DLD1 (cell line): ENCODE measurements at regions not wholly inside any gene's neighbourhood (a gene's known extent, or its start where the extent isn't known, plus 50 kb on each side); places are given as distances from the start of the nearest gene placed in this dataset.

Experiments used
- in situ Hi-C: cut with HindIII; loops from 2 replicates; pipeline ENCODE4 v1.10.0; 2017; ENCODE audit warnings: low sequenced_read_pairs

DNA sequence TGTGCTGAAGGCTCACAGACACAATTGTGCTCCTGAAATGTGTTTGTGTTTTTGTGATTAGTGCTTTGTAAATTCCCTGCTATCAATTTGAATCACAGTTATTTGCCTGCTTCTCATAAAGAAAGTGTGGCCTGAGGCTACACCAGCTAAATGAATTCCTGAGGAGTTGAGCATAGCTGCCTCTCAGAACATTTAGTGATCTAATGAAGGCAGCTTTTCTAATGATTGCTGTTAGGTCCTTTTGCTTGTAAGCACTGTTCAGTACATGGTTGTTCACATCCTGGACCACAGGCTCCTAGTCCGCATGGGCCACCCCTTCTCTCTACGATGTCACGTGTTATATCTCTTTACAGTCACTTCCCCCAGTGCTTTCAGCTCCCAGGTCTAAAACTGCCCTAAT, 238.2 kb downstream of the B3GLCT start:
- in situ Hi-C loops, result loop anchor here (25.0 kb wide), 1 partner anchor 299 kb away; the partner anchor contains the start of gene RXFP2

DNA sequence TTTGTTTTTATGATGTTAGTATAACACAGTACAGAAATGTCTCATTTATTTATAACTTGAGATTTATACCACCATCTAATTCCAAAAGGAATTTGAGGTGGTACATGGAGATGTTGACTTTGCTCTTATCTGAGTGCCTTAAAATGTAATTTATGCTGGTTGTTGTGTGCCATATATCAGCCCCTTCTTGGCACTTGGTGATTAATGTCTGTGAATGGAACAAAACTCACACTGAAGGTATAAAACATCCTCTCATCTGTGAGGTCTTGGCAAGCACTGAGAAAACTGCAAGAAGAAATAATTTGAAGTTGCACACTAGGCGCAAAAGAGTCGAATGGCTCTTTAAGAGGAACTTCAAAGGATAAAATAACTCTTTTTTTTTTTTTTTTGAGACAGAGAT, 240.4 kb downstream of the B3GLCT start:
- in situ Hi-C loops, result loop anchor here (25.0 kb wide), 1 partner anchor 297 kb away; the partner anchor contains the start of gene RXFP2

DNA sequence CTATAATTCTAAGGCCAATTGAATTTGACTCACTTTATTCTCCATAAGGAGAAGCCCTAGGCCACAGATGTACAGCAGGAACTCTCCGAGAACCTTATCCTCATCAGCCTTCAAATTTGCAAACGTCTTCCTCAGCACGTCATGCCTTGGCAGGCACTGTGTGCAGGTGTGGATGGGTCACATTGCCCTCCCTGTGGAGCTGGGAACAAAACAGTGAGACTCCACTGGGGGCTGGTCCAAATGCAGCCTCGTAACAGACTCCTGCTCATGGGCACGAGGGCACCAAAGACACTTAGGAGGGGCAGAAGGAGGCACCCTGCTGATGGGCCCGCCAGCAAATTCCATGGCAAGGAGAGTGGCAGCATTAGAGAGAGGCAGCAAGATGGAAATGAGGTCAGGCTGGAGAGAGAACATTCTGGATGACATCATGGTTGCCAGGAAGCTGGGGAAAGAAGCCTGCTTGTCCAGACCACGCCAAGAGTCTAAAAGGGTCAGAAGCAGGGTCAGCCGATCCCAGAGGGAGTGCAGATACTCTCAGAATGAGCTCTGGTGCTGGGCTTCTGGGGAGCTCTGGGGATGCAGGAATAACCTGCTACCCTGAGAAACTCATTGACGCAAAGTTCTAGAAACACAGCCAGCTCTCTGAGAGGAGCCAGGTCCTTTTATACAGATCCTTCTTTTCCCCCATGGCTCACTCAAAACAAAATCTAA, 242.2 kb downstream of the B3GLCT start:
- in situ Hi-C loops, result loop anchor here (25.0 kb wide), 1 partner anchor 295 kb away; the partner anchor contains the start of gene RXFP2

DNA sequence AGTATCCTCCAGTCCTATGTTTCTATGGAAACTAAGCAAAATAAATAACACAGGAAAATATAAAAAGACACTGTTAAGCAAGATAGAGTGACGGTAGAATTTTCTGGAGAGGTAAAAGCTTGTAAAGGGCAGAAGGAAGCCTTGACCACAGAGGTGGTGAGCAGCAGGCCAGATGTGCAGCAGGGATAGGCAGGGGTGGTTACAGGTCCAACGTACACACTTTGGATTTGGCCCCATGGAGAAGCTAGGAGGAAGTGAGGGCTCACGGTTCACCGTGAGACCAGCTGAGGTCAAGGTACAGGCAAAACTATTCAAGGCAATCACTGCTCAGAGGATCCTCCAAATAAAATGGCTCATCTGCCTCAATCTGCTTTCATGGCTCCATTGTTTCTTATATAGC, 242.8 kb downstream of the B3GLCT start:
- in situ Hi-C loops, result loop anchor here (25.0 kb wide), 1 partner anchor 295 kb away; the partner anchor contains the start of gene RXFP2

DNA sequence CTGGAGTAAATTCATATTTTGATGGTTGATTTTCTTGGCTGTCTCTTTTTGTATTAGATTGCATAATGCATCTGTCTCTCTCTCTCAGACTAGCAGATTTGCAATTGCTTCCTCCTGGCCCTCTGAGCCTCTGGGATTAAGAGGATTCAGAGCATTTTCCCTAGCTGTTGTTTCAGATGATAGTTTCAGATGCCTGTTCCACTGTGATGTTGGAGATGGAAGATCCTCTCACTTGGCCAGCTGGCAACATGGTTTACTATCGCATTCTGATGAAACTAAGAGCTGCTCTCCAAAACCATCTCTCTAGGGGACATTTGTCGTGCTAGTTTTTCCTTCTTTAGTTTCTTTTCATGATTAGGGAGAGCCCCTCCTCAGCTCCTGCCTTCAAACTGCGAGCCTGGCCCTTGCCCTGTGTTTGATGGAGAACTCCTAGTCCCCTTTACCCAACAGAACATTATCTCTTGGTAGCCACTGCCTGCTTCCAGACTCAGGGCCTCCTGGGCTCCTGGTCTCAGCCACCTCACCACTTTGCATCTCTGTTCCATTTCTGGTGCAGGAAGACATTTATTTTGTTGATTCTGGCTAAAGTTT, 244.6 kb downstream of the B3GLCT start:
- in situ Hi-C loops, result loop anchor here (25.0 kb wide), 1 partner anchor 293 kb away; the partner anchor contains the start of gene RXFP2

DNA sequence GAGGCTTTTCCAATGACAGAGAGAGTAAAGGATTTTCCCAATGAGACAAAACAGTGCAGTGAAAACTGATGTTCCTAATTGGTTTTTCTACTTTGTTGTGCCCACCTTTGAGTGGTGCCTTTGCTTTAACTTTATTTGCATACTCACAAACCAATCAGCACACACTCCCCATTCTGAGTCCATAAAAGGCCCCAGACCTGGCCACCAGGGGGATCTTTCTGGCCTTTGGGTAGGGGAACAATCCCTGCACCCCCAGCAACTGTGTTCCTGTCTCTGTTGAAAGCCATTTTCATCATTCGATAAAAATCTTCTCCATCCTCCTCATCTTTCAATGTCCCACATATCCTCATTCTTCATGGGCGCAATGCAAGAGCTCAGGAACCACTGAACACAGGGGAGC, 252.8 kb downstream of the B3GLCT start:
- in situ Hi-C loops, result no loop called here

DNA sequence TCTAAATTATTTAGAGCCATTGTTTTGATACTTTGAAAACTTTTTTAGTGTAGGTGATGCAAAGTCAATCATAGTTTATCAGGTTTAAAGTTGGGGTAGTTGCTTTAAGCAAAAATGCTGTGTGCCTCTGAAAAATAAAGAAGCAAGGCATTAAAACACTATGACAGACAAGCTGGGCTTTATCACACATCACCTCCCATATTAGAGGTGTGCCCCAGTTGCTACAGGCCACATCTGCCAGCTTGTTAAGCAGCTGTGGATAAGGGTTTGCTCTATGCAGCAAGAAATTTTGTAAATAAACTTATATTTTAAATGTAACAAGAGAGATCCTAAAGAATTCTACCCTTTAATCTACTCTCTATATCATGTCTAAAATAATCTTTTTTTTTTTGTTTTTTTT, 255.8 kb downstream of the B3GLCT start:
- in situ Hi-C loops, result no loop called here

DNA sequence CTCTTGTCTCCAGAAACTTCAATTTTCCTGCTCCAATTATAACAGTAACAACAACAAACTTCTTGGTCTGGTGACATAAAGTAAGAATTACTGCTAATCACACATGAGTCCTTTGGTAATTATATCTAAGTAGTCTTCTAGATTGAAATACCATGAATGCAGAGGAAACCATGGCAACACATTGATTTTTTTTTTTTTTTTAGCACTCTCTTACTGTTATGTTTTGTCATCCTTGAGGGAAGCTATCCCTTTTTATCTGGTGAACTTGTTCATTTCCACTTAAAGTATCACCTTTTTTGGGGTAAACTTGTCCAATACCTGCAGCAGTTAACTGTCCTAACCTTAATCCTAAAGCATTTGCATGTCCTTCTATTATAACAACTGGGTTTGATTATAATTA, 256.3 kb downstream of the B3GLCT start:
- in situ Hi-C loops, result no loop called here

DNA sequence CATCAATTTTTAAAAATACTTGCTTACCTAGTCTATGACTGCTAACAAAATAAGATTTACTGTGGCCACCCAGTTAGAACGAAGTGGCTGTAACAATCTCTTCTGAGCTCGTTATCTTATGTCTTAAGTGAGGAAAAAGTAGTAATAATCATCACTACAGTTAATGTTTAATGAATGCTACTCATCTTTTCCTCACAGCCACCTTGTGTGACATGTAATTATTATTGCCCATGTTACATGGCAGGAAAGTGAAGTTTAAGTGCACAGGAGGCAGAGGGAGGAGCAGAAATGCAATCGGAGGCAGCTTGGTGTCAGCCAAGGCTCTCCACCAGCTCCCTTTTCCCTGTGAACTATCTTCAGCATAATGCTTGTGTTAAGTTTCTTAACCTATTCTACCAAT, 260.3 kb downstream of the B3GLCT start:
- in situ Hi-C loops, result no loop called here

DNA sequence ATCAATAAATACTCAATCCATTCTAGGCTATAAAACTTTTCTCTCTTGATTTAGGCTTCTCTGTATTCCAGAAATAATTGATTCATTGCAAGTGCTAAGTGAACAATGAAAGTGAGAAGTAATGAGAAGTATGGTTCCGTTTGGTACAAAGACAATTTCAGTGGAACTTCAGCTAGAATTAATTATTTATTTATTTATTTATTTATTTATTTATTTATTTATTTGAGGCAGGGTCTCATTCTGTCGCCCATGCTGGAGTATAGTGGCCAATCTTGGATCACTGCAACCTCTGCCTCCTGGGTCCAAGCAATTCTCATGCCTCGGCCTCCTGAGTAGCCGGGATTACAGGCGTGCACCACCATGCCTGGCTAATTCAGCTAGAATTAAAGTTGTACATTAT, 262.1 kb downstream of the B3GLCT start:
- in situ Hi-C loops, result no loop called here

DNA sequence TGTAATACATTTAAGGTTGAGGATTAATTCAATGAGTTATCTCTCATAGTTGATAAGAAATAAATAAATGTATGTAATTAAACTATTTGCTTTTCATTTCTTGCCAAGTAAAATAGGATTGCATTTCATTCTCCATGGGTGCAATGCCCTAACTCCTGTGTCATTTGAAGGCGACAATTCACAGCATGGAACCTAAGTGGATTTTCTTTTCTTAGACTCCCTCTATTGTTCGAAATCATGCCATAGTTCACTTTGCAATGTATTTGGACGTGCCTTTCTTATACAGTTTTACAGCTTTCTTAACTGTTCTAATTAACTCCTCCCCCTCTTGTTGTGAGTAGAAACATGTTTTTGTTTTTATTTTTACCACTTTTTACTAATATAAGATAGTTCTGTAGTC, 263.0 kb downstream of the B3GLCT start:
- in situ Hi-C loops, result no loop called here

DNA sequence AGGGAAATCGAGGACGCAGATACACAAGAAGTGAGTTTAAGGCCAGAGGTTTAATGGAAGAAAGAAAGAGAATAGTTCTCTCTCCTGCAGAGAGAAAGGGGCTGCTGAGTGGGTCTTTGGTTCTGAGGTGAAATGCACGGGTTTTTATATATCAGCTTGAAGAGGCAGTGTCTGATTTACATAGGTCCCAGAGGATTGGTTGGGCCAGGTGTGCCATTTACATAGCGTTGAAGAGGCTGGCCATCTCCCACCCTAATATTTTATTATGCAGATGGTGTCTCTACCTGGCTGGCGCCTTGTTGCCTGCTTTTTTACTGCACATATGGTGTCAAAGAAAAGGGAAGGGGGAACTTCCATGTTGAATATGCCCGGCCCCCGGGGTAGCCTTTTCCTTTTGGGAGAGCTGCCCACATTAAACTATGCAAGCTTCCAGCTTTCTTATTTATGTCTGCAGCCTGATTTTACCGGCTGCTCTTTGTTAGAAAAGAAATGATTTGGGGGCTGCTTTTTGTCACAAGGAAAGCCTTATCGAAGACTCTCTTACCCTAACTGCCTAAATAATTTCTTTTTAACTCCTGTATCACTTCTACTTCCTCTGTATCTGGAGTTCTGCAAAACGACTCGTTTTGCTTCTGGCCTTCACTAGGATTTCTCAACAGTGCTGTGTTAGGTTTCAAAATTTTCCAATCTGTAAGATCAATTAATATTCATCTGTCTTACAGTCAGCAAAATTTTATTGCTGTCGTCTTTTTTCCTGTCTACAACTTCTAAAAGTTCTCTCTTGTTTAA, 268.5 kb downstream of the B3GLCT start:
- in situ Hi-C loops, result no loop called here

DNA sequence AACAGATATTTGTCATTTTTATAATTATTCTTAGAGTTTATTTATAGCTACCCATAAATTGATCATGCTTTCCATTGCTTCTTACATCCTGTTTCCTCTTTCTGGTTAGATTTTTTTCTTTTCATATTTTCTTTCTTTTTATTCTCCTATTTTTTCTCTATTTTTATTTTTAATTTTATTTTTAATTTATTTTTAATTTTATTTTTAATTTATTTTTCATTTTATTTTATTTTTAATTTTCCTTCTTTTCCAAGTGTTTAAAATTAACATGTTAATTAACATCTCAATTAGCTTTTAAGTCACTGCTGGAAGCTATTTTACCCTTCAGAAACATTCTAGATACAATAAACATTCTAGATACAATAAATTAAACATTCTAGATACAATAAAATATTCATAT, 269.6 kb downstream of the B3GLCT start:
- in situ Hi-C loops, result no loop called here

DNA sequence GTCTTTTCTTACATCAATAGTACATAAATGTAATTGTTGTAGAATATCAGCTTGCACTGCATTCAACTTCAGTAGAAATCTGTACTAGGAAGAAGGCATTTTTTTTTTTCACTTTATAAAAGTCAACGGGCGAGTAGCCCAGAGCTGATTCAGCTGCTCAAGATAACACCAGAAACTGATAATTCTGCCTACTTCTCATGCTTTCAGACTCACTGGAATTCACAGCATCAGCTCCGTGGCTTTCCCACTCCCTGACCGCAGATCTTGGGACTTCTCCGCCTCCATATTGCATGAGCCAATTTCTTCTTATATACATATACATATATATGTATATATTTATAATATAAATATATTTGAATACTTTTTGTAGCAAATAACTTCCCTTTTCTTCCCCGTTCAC, 263.1 kb upstream of the RXFP2 start:
- in situ Hi-C loops, result no loop called here

DNA sequence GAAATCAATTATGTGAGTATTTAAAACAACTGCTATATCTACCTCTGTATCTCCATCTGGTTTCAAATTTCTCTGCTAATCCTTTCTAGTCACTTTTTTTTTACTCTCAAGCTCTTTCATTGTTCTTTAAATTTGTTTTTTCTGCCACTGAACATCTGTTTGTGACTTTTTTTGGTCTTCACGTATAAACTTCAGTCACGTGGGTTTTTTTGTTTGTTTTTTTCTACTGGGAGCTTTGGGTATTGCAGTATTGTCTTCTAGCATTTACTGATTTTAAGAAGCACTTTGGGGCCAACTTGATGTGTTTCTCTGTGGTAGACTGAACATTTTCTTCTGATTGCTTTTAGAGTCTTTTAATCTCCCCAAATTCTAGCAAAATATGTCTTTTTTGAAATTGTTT, 262.6 kb upstream of the RXFP2 start:
- in situ Hi-C loops, result no loop called here

DNA sequence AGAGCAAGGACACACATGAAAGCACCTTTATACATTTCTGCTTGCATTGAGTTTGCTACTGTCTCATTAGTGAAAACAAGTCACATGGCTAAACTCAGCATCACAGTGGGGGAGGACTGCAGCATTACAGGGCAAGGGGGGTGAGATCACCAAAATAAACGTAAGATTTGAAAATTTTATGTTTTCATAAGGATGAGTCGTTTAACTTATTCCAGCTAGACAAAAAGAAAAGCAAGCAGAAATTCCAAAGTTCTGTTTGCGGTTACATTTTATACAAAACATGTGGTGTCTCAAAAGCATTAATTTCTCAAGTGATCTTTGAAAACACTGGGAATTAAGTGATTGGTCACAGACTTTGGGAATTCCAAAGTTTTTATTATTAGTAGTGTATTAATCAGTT, 261.4 kb upstream of the RXFP2 start:
- in situ Hi-C loops, result no loop called here

DNA sequence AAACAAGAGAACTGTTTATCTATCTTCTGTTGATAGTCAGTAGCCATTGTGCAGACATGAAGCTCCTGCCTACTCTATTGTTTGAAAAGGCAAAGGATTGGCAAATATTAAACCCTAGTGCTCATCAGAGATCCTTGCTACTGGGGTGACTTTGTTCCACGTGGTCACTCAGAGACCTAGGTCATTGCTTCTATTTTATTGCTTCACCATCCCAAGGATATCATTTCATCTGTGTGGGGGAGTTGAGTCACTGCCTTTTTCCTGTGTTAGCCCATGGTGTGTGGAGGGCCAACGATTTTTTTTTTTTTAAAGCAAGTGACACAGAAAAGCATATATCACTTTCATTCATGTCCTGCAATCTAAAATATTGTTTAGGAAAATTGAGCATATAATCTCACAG, 254.1 kb upstream of the RXFP2 start:
- in situ Hi-C loops, result no loop called here

DNA sequence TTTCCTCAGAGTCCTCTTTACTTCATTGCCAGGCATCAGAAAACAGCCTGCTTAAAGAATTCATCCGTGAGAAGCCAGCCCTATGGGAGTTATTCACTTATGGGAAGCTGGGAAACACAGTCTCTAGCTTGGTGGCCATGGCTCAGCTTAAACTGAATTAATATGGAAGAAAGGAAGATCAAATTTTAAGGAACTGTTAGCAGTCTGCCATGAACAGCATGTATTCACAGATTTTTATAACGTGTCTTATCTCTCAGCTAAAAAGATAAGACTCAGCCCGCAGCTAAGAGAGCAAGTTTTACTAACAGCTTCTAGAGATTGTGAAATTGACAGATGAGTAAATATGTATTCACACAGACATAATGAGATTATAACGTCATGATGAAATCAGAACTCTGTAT, 253.7 kb upstream of the RXFP2 start:
- in situ Hi-C loops, result no loop called here

DNA sequence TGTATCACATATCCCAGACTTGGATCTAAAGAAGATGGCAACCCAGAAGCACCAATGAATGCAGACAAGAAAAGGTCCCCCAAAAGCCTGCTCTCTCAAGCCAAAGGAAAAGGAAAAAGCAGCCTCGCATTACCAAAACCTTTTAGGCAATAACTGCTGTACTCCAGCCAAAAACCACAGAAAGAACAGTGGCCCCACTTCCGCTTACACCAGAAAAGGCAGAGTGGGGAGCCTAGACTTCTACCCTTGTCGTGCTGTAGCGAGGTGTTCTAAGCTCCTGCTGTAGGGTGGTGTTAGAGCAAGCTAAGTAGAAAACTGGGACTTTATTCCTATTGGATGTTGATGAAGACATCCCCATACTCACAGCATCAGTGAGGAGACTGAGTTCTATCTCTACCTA, 244.0 kb upstream of the RXFP2 start:
- in situ Hi-C loops, result no loop called here

DNA sequence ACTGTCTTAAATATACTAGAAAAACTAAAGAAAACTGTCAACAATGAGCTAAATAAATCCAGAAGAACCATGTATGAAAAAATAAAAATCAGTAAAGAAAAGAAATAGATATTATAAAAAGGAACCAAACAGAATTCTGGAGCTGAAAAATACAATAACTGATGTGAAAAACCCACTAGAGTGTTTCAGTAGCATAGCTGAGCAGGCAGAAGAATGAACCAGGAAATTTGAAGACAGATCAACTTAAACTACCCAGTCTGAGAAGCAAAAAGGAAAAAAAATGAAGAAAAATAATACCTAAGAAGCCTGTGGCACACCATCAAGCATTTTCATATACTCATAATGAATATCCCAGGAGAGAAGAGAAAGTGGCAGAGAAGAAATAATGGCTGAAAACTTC, 240.1 kb upstream of the RXFP2 start:
- in situ Hi-C loops, result no loop called here

DNA sequence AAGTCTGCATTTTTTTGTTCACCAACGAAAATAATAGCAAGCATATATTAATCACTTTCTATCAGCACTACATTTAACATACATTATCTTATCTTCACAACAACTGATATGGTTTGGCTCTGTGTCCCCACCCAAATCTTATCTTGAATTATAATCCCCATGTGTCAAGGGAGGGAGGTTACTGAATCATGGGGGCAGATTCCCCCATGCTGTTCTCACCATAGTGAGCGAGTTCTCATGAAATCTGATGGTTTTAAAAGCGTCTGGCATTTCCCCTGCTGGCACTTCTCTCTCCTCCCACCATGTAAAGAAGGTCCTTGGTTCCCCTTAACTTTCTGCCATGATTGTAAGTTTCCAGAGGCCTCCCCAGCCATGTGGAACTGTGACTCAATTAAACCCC, 235.7 kb upstream of the RXFP2 start:
- in situ Hi-C loops, result no loop called here

DNA sequence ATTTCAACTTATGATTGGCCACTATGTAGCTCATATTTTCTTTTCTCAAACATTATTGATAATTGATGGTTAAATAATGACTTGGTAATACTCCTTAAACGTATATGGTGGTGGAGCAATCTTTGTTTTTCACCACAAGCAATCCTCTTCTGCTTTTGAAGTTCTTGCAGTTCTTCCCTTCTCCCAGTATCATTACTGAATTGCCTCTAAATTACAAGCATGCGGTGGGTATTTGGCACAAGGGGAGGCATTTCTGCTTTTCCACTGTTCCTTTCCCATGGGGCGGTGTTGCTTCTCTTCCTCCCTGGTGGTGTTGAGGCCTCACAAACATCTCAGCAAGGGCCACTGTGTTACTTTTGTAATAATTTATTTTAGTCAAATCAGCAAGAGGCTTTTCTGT, 234.4 kb upstream of the RXFP2 start:
- in situ Hi-C loops, result no loop called here
